GM12878 (cell line): ENCODE measurements at regions not wholly inside any gene's neighbourhood (a gene's known extent, or its start where the extent isn't known, plus 50 kb on each side); places are given as distances from the start of the nearest gene placed in this dataset.

Experiments
- ATAC-seq: fragments of 200-7000 bp; cut with Tn5 transposase; 3 replicates; pipeline ENCODE4 v1.9.1; 2020; ENCODE audit warnings: mild to moderate bottlenecking, moderate library complexity
- BruUV-seq: library from RNA; stranded (reverse); fragments of 400-500 nt; replicated peaks from 2 replicates; lab custom pipeline; 2021; lab: Mats Ljungman, UMichigan
- CTCF ChIA-PET: fragments of 300-600 bp; sonication (Branson Sonifier 250); formaldehyde crosslinking; extraction: SDS; loops from one replicate; lab custom pipeline; 2021; ENCODE audit warnings: inconsistent platforms; lab: Yijun Ruan, JAX
- POLR2A ChIA-PET: fragments of 350-600 bp; formaldehyde crosslinking; extraction: SDS; loops from one replicate; lab custom pipeline; 2021; ENCODE audit warnings: inconsistent platforms; lab: Charles Lee
- RAD21 ChIA-PET: fragments of 300-600 bp; sonication (Branson Sonifier 250); formaldehyde crosslinking; loops from one replicate; lab custom pipeline; 2023; ENCODE audit warnings: antibody characterized with exemption; ENCODE audit not compliant: unreplicated experiment; lab: Charles Lee
- SMC1A ChIA-PET: fragments of 300-600 bp; sonication (Branson Sonifier 250); formaldehyde crosslinking; loops from one replicate; lab custom pipeline; 2023; ENCODE audit not compliant: unreplicated experiment, uncharacterized antibody; lab: Charles Lee
- DNase-seq: peaks from one replicate; pipeline ENCODE4 v3.0.0-alpha.2; 2011; ENCODE audit warnings: low read depth, low spot score
- FAIRE-seq: peaks from 3 replicates; lab custom pipeline; 2011; peaks lifted over from hg19 to GRCh38; lab: Jason Lieb, UNC
- H2AFZ ChIP-seq: 2 replicates; pipeline ENCODE4 v1.6.0; 2011; ENCODE audit warnings: low read depth, low read length, control low read depth; ENCODE audit not compliant: control insufficient read depth
- H3K27ac ChIP-seq: 2 replicates; pipeline ENCODE4 v1.5.1; 2011; ENCODE audit warnings: control low read depth; ENCODE audit not compliant: control insufficient read depth, insufficient read depth
- H3K27me3 ChIP-seq, 2 experiments: replicated peaks in 1 of 2; 2 replicates each; pipeline versions ENCODE4 v1.6.0 to v1.6.1; 2011; ENCODE audit warnings: low read length in 1 of 2; ENCODE audit not compliant: control insufficient read depth in 2 of 2, insufficient read depth in 2 of 2
- H3K36me3 ChIP-seq, 2 experiments: 2 replicates each; pipeline ENCODE4 v1.5.1; 2011; ENCODE audit warnings: low read length in 1 of 2; ENCODE audit not compliant: control insufficient read depth in 2 of 2, insufficient read depth in 2 of 2
- H3K4me1 ChIP-seq: 2 replicates; pipeline ENCODE4 v1.6.1; 2011; ENCODE audit warnings: mild to moderate bottlenecking, low read length, moderate library complexity, mixed read lengths; ENCODE audit not compliant: control insufficient read depth, insufficient read depth
- H3K4me2 ChIP-seq: 2 replicates; pipeline ENCODE4 v1.6.0; 2011; ENCODE audit warnings: control low read depth; ENCODE audit not compliant: control insufficient read depth, insufficient read depth
- H3K4me3 ChIP-seq: fragments of 200-600 bp; sonication (generic); 2 replicates; pipeline ENCODE4 v1.5.1; 2016
- H3K79me2 ChIP-seq: 2 replicates; pipeline ENCODE4 v1.6.0; 2011; ENCODE audit warnings: low read length; ENCODE audit not compliant: control insufficient read depth, insufficient read depth
- H3K9ac ChIP-seq: 2 replicates; pipeline ENCODE4 v1.8.0; 2011; ENCODE audit warnings: low read length, control low read depth, mixed read lengths; ENCODE audit not compliant: control insufficient read depth, insufficient read depth
- H3K9me3 ChIP-seq: replicated peaks from 3 replicates; pipeline ENCODE4 v1.5.1; 2011; ENCODE audit warnings: mild to moderate bottlenecking, low read length; ENCODE audit not compliant: control insufficient read depth, insufficient read depth
- H4K20me1 ChIP-seq: 2 replicates; pipeline ENCODE4 v1.6.0; 2011; ENCODE audit not compliant: control insufficient read depth, insufficient read depth
- CHD1 ChIP-seq: IDR thresholded peaks from 2 replicates; pipeline ENCODE4 v1.6.1; 2012; ENCODE audit warnings: low read depth, low read length, improper control_type of control experiment
- CREM ChIP-seq: IDR thresholded peaks from 2 replicates; pipeline ENCODE4 v1.6.1; 2014; ENCODE audit warnings: antibody characterized with exemption, low read depth
- EP300 ChIP-seq, 2 experiments: fragments of 150-350 bp in 1 of 2; IDR thresholded peaks; 2 replicates each; pipeline ENCODE4 v1.6.1; 2011 to 2012; ENCODE audit warnings: low read depth in 2 of 2, low read length in 2 of 2, borderline replicate concordance in 1 of 2, improper control_type of control experiment in 1 of 2, inconsistent platforms in 1 of 2; ENCODE audit not compliant: control insufficient read depth in 1 of 2
- EZH2 ChIP-seq: IDR thresholded peaks from 2 replicates; pipeline ENCODE4 v1.6.1; 2012; ENCODE audit warnings: low read depth, mild to moderate bottlenecking, control low read depth, inconsistent platforms, low read length, borderline replicate concordance; ENCODE audit not compliant: control insufficient read depth
- FOXM1 ChIP-seq: IDR thresholded peaks from 2 replicates; pipeline ENCODE4 v1.6.1; 2012; ENCODE audit warnings: low read depth, mild to moderate bottlenecking, inconsistent platforms, low read length, moderate library complexity
- IKZF1 ChIP-seq: fragments of 450-650 bp; conservative IDR thresholded peaks from 2 replicates; pipeline ENCODE4 v1.6.1; 2017; ENCODE audit warnings: antibody characterized with exemption, mild to moderate bottlenecking
- JUND ChIP-seq: IDR thresholded peaks from 2 replicates; pipeline ENCODE4 v1.6.1; 2012; ENCODE audit warnings: low read depth, mild to moderate bottlenecking, low read length, improper control_type of control experiment, moderate library complexity
- MTA2 ChIP-seq: fragments of 450-650 bp; IDR thresholded peaks from 2 replicates; pipeline ENCODE4 v1.6.1; 2016; ENCODE audit warnings: low read depth, mild to moderate bottlenecking, moderate library complexity
- MTA3 ChIP-seq: IDR thresholded peaks from 2 replicates; pipeline ENCODE4 v1.6.1; 2012; ENCODE audit warnings: low read length, inconsistent platforms, borderline replicate concordance
- NKRF ChIP-seq: fragments of 450-650 bp; conservative IDR thresholded peaks from 2 replicates; pipeline ENCODE4 v1.6.1; 2017; ENCODE audit warnings: mild to moderate bottlenecking, moderate library complexity
- PML ChIP-seq: IDR thresholded peaks from 2 replicates; pipeline ENCODE4 v1.6.1; 2012; ENCODE audit warnings: low read length, inconsistent platforms
- WRNIP1 ChIP-seq: IDR thresholded peaks from 2 replicates; pipeline ENCODE4 v1.6.1; 2011; ENCODE audit warnings: low read depth, low read length, improper control_type of control experiment, borderline replicate concordance
- ZNF207 ChIP-seq: fragments of 450-650 bp; IDR thresholded peaks from 2 replicates; pipeline ENCODE4 v1.6.1; 2014; ENCODE audit warnings: antibody characterized with exemption, mild to moderate bottlenecking, borderline replicate concordance
- ZNF592 ChIP-seq: fragments of 450-650 bp; IDR thresholded peaks from 2 replicates; pipeline ENCODE4 v1.6.1; 2017; ENCODE audit warnings: mild to moderate bottlenecking, moderate library complexity
- in situ Hi-C: fragments of 300-500 bp; cut with MboI; formaldehyde crosslinking; loops from 9 replicates; pipeline ENCODE4 v1.14.3; 2018; ENCODE audit warnings: mixed read lengths
- intact Hi-C: fragments of 100-400 bp; cut with micrococcal nuclease; formaldehyde crosslinking; loops from one replicate; pipeline ENCODE4 v1.14.2; 2022; ENCODE audit not compliant: unreplicated experiment

GRCh38 chr2:205876127-205876526, 193.8 kb downstream of the NRP2 start:
- Histone ChIP-seq H3K4me1 (no peaks in the 10 kb centered on the region), H3K9ac (no peak overlapping the region)
- in situ Hi-C loops (no loop called here), intact Hi-C loops (no loop called here)
- TF ChIP-seq IKZF1 (no peak), CHD1 (no peak), EZH2 (no peak), MTA3 (no peak)
- TF ChIP-seq, all 136 proteins: peak for 0
- ChIA-PET POLR2A (no interaction called here), RAD21 (no interaction called here), CTCF (no interaction called here), SMC1A (no interaction called here)
- Histone ChIP-seq H3K79me2 (no peaks in the 10 kb centered on the region), H3K27ac (no peak overlapping the region), H3K36me3 (no peaks in the 10 kb centered on the region), H3K4me3 (no peak overlapping the region), H3K27me3 (no peaks in the 10 kb centered on the region), H3K4me2 (no peak overlapping the region), H4K20me1 (no peaks in the 10 kb centered on the region), H3K9me3 (no peaks in the 10 kb centered on the region), H2AFZ (no peak overlapping the region)
- FAIRE-seq (no peak), DNase-seq (no peak), ATAC-seq (no peak)
- BruUV-seq, result no TSS peak

- intact Hi-C loops, result no loop called here
- no peak overlapping the region for H3K4me2 ChIP-seq
- no peak overlapping the region for H3K27ac ChIP-seq
- no peak overlapping the region for H3K4me3 ChIP-seq
- ATAC-seq (no peak), DNase-seq (no peak), FAIRE-seq (no peak)
- no peaks in the 10 kb centered on the region for H3K27me3 ChIP-seq
- in situ Hi-C loops, result no loop called here
- no peaks in the 10 kb centered on the region for H4K20me1 ChIP-seq
- H3K36me3 ChIP-seq, result no peaks in the 10 kb centered on the region
- no peaks in the 10 kb centered on the region for H3K9me3 ChIP-seq
- CTCF ChIA-PET, result interaction anchor here (0.8 to 2.6 kb wide), 2 partner anchors 12 to 76 kb away, joined by 4 to 7 read pairs; no protein-coding TSS in a partner anchor
- POLR2A ChIA-PET, result no interaction called here
- no TSS peak for BruUV-seq
- H3K9ac ChIP-seq, result no peak overlapping the region
- H3K79me2 ChIP-seq, result no peaks in the 10 kb centered on the region
- no peaks in the 10 kb centered on the region for H3K4me1 ChIP-seq
- SMC1A ChIA-PET, result interaction anchor here (1.1 to 1.3 kb wide), 2 partner anchors 15 to 53 kb away, joined by 3 read pairs; no protein-coding TSS in a partner anchor
- RAD21 ChIA-PET, result no interaction called here
- no peak overlapping the region for H2AFZ ChIP-seq
- TF ChIP-seq WRNIP1, result no peak
- no peak for TF ChIP-seq PML
- no peak for TF ChIP-seq EP300 (IDR thresholded peaks at IDR 0.05; ENCODE audit: borderline replicate concordance in 1 of 2, control insufficient read depth in 1 of 2, low read depth in 2 of 2, low read length in 2 of 2)
- no peak for TF ChIP-seq ZNF207
- no peak for TF ChIP-seq ZNF592
- TF ChIP-seq JUND, result no peak
- TF ChIP-seq FOXM1, result no peak
- no peak for TF ChIP-seq CREM
- TF ChIP-seq MTA2, result no peak
- TF ChIP-seq NKRF, result no peak
These were observed 190.4 kb downstream of the NRP2 start for GRCh38 chr2:205872716-205873115.
